ENCODE measurements at regions not wholly inside any gene's neighbourhood (a gene's known extent, or its start where the extent isn't known, plus 50 kb on each side); places are given as distances from the start of the nearest gene placed in this dataset.

DNA sequence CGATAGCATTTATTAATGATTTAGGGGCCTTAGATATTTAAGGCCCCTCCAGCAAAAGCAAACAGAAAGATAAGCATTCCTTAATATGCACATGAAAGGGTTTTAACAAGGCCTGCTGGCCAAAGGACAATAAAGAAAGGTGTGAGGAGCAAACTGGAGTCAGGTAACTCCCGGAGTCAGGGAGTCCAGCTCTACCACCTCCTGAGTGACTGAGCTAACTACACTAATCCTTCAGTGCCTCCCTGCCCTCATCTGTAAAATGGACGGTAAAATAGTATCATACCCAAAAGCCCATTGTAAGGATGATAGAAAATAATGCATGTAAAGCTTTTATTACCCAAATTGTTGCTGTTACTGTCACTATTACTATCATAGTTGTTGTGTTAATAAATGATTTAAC is 161.7 kb downstream of the SIPA1L2 start:
- Histone ChIP-seq H3K23ac (ENCODE audit: insufficient read length, low read depth, low read length) (no peak overlapping the region), H2AFZ (ENCODE audit: low read length) (no peak overlapping the region), H2BK20ac (ENCODE audit: low read depth, low read length, poor library complexity, severe bottlenecking) (no peak overlapping the region), H3K23me2 (ENCODE audit: insufficient read length, low read depth, low read length, poor library complexity, severe bottlenecking) (no peaks in the 10 kb centered on the region), H3K27ac (ENCODE audit: insufficient read length, low read depth, low read length) (no peak overlapping the region), H3K18ac (ENCODE audit: insufficient read length, low read depth, low read length) (no peak overlapping the region), H3T11ph (ENCODE audit: low read length) (no peak overlapping the region), H3K27me3 (ENCODE audit: insufficient read depth, low read length) (peaks cover 13% of the 10 kb centered on the region; the same call in 1 of the 2 replicates), H2BK12ac (ENCODE audit: insufficient read length, low read depth, low read length) (no peak overlapping the region), H2BK120ac (ENCODE audit: low read depth, low read length, poor library complexity, severe bottlenecking) (no peak overlapping the region), H2BK5ac (ENCODE audit: insufficient read length, low read length) (no peak overlapping the region), H3K79me1 (ENCODE audit: insufficient read depth, low read depth, low read length, poor library complexity, severe bottlenecking) (no peaks in the 10 kb centered on the region), H2AK5ac (ENCODE audit: insufficient read length, low read length) (no peak overlapping the region), H3K9me3 (ENCODE audit: control insufficient read depth, low read depth, low read length) (no peaks in the 10 kb centered on the region), H2BK15ac (ENCODE audit: low read depth, low read length) (no peak overlapping the region), H4K20me1 (ENCODE audit: control insufficient read depth, insufficient read depth, insufficient read length) (no peaks in the 10 kb centered on the region), H3K14ac (ENCODE audit: insufficient read depth, low read length) (no peak overlapping the region), H3K79me2 (ENCODE audit: insufficient read depth, low read length) (no peaks in the 10 kb centered on the region), H4K5ac (ENCODE audit: insufficient read length, low read depth, low read length) (no peak overlapping the region), H4K8ac (replicated peaks; ENCODE audit: insufficient read length, low read depth, low read length) (no peak overlapping the region), H3K4ac (ENCODE audit: low read depth, low read length) (no peak overlapping the region), H4K91ac (ENCODE audit: insufficient read length, low read depth, low read length) (no peak overlapping the region), H3K56ac (ENCODE audit: insufficient read length, low read depth, low read length) (no peak overlapping the region), H3K4me1 (ENCODE audit: insufficient read depth, low read length) (peaks cover 11% of the 10 kb centered on the region), H3K4me2 (ENCODE audit: insufficient read depth, insufficient read length, low read length) (no peak overlapping the region), H3K9ac (ENCODE audit: extremely low read depth, insufficient read length, low read length) (no peak overlapping the region)
- no peak for DNase-seq
- peaks cover 0 to 12% (median 3%) of the 10 kb centered on the region in 3 experiments; a peak in 6 of 7 replicates for H3K36me3 Mint-ChIP-seq (ENCODE audit: insufficient read depth in 1 of 3, low read depth in 3 of 3)
- H3K4me3 Mint-ChIP-seq = no peak overlapping the region
- WGBS (ENCODE audit: extremely low coverage, insufficient read length, low lambda C conversion rate) = no CpG with 5 or more reads among the region's 3 CpGs
- TF ChIP-seq, protein P1, sequence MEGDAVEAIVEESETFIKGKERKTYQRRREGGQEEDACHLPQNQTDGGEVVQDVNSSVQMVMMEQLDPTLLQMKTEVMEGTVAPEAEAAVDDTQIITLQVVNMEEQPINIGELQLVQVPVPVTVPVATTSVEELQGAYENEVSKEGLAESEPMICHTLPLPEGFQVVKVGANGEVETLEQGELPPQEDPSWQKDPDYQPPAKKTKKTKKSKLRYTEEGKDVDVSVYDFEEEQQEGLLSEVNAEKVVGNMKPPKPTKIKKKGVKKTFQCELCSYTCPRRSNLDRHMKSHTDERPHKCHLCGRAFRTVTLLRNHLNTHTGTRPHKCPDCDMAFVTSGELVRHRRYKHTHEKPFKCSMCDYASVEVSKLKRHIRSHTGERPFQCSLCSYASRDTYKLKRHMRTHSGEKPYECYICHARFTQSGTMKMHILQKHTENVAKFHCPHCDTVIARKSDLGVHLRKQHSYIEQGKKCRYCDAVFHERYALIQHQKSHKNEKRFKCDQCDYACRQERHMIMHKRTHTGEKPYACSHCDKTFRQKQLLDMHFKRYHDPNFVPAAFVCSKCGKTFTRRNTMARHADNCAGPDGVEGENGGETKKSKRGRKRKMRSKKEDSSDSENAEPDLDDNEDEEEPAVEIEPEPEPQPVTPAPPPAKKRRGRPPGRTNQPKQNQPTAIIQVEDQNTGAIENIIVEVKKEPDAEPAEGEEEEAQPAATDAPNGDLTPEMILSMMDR (conservative IDR thresholded peaks at IDR 0.05) = no peak
- no peaks in the 10 kb centered on the region; a peak in 1 of 5 replicates for H3K9me3 Mint-ChIP-seq
- H3K4me1 Mint-ChIP-seq = peaks cover 38 to 41% of the 10 kb centered on the region in 2 experiments
- H3K27me3 Mint-ChIP-seq (ENCODE audit: low read depth) = peaks cover 71% of the 10 kb centered on the region
- no peak overlapping the region for H3K27ac Mint-ChIP-seq
